Embryonic facial prominence (tissue), 1 donor: ENCODE measurements at regions not wholly inside any gene's neighbourhood (a gene's known extent, or its start where the extent isn't known, plus 50 kb on each side); places are given as distances from the start of the nearest gene placed in this dataset.

Source experiments
- DNase-seq: peaks from one replicate; pipeline ENCODE4 v3.0.0-alpha.2; 2016; ENCODE audit errors: extremely low spot score

DNA sequence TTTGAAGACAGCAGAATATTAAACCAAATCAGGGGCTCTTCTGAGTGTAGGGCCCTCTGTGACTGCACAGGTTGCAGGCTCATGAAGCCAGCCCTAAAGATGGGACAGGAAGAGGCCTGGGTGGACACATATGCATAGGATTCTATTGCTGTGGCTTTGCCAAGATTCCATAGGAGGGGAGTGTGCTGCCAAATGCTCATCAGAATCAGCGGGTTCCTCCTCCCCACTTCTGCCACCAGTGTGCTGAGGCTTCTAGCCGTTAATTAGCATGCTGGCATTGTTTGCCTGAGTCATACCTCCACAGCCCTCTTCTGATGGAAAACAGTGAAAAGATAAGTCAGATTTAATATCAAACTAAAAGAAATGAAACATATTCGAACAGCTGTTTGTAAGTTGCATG, 103.9 kb upstream of the TMEFF2 start:
- DNase-seq = no peak

DNA sequence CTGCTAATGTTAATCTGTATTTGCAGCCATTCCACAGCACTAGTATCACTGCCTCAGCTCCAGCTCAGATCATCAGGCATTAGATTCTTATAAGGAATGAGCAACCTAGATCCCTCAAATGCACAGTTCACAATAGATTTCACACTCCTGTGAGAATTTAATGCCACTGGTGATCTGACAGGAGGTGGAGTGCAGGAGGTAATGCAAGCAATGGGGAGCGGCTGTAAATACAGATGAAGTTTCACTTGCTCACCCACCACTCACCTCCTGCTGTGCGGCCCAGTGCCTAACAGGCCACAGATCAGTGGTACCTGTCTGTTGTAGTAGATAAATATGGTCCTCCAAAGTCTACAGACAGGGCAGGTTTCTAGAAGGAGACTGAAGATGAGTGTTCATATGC, 97.7 kb upstream of the TMEFF2 start:
- no peak for DNase-seq

DNA sequence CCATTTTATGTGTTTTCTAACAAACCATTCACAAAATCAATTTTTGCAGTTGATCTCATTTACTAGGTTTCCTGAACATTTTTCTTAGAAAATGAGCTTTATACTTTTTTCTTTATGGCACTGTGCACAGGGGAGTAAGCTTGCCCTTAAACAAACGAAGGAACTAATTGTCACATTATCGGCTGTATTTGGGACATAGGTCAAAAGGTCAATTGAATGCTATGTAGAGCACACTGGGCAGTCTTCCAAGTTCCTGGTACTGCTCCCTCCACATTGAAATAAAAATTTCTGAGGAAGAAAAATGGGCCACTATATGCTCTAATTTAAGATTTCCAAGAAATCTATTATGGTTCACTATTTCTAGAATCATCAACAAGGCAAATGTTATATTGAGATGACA, 93.6 kb upstream of the TMEFF2 start:
- DNase-seq = no peak

DNA sequence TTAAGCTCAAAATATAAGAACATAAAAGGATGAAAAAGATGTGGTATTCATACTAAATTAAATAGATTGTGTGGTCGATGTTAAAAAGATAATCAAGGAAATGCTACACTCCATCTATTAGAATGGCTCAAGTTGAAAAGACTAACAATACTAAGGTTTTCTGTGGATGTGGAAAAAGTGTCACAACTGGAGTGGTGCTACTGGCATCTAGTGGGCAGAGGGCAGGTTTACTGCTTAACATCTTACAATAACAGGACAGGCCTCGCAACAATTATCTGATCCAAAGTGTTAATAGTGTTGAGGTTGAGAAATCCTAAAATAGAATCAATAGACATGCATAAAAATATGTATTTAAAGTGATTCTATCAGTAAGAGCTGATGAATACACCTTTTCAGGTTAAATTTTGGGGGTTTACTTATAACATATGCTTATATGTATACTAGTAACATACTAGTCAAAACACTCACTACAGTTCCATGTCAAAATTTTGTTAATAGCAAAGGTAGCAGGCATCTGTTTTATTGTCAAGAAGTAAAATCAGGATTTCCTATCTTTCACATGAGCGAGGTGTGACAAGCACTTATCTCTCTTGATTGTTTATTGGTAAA, 91.5 kb upstream of the TMEFF2 start:
- no peak for DNase-seq

DNA sequence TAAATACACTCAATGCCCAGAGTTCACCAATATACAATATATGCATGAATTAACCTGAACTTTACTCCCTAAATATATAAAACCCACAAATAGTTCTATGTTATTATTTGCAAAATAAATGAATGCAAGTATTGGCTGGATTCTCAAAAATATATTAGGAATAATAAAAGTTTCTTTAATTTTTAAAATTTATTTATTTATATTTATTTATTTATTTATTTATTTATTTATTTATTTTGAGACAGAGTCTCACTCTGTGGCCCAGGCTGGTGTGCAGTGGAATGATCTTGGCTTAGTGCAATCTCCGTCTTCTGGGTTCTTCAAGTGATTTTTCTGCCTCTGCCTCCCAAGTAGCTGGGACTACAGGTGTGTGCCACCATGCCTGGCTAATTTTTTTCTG, 88.7 kb upstream of the TMEFF2 start:
- no peak for DNase-seq

DNA sequence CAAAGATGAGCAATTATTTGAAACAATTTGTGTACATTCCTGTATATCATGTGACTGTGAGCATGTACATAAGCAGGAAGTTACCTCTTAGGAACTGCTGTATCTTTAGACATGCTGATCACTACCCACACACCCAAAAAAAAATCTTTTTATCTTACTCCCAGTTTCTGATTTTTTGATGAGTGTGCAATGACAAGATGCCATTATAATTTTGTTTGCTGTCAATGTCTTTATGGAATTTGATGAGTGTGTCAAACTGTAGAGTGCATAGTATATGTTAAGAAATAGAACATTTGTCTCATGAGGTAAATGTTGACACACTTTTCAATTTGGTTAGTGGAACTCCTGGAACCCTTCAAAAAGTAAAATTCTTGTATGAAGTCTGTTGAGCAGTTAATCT, 84.0 kb upstream of the TMEFF2 start:
- DNase-seq = no peak

DNA sequence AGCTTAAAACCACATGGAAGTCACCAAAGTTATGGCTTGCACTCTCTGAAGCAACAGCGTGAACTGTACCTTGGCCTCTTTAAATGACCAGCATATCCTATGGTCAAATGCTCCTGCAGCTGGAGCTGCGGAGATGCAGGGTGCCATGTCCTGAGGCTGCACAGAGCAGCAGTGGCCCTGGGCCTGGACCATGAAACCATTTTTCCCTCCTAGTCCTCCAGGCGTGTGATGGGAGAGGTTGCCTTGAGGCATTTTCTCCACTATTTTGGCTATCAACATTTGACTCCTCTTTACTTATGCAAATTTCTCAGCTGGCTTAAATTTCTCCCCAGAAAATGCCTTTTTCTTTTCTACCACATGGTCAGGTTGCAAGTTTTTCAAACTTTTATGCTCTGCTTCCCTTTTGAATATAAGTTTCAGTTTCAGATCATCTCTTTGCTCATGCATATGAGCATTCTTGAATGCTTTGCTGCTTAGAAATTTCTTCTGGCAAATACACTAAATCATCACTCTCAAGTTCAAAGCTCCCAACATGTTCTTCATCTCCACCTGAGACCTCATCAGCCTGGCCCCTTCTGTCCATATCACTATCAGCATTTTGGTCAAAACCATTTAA, 82.9 kb upstream of the TMEFF2 start:
- no peak for DNase-seq

DNA sequence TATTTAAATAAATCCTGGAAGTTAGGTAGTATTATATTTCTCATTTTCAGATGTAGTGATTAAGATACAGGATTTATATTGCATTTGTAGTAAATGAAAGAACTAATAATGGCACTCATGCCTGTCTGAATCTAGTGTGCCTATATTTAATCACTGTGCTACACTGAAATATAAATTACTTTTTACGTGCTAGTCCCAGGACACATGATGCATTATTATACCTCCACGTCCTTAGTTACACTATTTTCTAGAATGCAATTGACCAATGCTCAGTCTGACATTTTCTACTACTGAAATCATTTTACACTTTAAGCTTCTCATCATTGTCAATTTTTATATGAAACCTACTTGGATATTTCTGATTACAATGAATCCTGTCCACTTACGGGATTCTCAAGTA, 80.9 kb upstream of the TMEFF2 start:
- DNase-seq = no peak

DNA sequence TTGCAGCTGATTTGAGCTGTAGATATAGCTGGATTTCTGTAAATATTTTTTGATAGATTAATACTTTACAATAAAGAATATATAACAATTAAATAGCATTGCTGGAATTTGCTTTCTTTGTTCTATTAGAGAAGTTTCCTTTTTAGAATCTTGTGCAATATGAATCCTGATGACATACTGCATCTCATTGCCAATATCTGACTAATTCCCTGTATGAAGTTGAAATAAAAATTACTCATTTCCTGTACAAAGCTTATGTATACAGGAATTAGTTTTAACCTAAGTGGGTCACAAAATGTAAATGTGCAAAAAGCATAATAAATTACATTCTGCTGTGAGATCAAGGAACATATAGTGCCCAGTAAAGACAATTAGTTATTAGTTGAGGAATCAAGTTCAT, 72.8 kb upstream of the TMEFF2 start:
- DNase-seq = no peak

DNA sequence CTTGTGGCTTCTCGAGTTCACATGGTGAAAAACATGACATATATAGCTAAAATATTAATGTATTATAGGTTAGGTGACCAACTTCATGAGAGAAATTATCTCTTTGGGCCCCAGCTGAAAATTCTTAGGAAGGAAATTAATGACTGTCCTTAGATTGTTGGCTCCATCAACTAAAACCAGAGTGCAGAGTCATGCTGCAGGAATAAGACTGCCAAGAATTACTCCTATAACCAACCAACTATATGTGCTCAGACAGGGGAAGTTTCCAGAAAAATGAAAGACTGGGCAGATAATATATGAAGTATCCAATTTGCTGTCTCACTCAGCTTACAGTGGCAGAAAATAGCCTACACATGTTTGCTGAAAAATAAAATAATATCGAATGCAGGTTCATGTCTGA, 71.0 kb upstream of the TMEFF2 start:
- DNase-seq = no peak

DNA sequence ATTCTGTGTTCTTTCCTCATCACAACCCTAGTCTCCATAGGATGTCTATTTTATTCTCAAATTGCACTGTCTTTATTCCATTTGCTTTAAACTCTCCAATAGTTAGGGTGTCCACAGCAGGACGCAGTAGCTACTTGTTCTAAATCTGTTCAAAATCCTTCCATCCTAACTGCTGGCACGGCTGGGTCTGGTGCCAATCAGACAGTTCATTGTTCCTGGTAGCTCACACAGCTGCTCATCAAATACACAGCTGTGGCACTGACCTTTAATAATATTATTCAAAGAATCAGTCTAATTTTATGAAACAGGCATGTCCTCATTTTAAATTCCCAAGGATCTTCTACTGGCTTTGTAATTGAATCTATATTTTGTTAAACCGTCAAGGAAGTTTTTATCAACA, 59.7 kb upstream of the TMEFF2 start:
- DNase-seq = no peak

DNA sequence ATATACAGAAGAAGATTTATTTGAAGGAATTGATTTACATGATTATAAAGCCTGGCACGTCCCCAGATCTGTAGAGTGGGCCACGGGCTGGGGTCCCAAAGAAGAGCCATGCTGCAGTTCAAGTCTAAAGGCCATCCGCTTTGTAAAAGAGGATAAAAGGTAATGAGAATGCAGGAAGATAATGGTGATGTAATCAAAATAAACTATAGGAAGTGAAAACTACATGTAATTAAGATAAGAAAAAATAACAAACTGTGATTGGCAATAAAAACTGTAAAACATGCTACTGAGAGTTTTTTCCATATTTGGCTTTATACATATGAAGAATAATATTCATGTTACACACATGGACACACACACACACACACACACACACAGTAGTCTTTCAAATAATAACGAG, 59.0 kb upstream of the TMEFF2 start:
- DNase-seq = no peak

DNA sequence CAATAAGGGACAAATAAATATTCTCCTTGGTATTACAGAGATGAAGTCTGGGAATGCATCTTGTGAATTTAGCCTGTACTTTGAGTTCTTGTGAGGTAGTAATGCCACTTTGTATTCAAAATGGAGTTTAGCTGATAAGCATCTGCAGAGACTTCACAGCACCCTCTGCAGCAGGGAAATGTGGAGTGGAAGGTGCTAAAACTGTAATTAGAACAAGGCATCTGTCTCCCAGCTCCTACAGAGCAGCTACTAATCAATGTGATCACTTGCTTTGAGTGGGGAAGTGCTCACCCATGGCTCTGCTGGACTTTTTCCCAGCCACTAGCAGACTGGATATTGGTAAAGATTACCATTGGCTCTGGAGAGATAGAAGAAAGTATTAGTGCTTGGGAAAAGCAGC, 56.2 kb upstream of the TMEFF2 start:
- DNase-seq = no peak

DNA sequence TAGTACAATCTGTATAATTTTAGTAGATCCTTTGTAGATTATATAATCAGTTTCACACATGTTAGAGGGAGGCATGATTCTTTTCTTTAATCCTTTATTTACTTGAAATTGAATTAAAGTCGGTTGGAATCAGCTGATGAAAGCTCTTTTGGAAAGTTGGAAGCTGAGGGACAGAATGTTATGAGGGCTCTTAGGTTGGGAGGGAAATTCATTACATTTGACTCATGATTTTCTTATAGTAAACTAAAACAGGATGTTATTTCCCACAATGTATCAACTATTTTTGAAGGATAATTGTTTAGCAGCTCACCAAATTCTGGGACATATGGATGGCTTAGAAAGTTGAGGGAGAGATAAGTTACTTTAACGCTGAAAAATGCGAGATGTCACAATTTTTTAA, 52.7 kb upstream of the TMEFF2 start:
- no peak for DNase-seq

DNA sequence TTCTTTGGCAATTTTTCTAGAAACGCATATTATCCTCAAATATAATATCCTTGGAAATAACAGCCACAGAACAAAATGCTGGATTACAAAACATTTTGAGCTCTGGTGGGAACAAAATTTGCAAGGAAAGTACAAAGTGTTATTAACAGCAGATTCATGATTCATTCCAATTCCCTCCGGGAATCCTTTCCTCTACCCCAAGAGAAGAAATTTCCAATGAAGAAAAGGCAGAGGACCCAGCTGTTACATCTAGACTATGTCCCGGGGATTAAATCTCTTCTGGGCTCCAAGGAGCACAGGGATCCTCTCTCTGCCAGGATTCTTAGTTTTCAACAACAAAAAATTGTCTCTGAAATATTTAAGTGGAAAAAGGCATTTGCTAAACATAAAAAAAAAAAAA, 51.6 kb upstream of the TMEFF2 start:
- DNase-seq = no peak

DNA sequence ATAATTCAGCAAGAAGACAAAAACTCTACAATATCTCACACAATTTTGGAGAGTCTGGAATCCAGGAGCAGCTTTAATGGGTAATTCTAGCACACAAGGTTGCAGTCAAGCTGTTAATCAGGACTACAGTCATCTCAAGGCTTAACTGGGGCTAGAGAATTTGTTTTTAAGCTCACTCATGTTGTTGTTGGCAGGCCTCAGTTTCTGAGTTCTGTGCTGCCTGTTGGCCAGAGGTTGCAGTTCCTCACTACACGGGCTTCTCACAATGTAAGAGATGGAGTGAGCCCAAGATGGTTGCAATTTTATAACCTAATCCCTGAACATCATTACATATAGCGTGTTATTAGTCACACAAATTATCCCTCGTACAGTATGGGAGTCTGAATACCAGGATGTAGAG, 50.6 kb upstream of the TMEFF2 start:
- DNase-seq = no peak
